ENCODE measurements at regions not wholly inside any gene's neighbourhood (a gene's known extent, or its start where the extent isn't known, plus 50 kb on each side); places are given as distances from the start of the nearest gene placed in this dataset.
"Not testable (repeated sequence)": the region's sequence is repeated elsewhere in the genome, so short reads cannot be mapped to it uniquely, and the experiment has no call there.

GRCh38 chr3:95744896-95745295 lies 1069.5 kb upstream of the EPHA6 start:
- TF ChIP-seq POLR2A, POLR2AphosphoS5 (IDR thresholded peaks at IDR 0.05): not testable (repeated sequence)

Data from stomach (tissue), 4 donors.